ENCODE measurements at regions not wholly inside any gene's neighbourhood (a gene's known extent, or its start where the extent isn't known, plus 50 kb on each side); places are given as distances from the start of the nearest gene placed in this dataset.

- Mint-ChIP-seq H3K27ac (no peak overlapping the region), H3K4me1 (ENCODE audit: low read depth) (peaks cover 6% of the 10 kb centered on the region), H3K9me3 (no peaks in the 10 kb centered on the region), H3K4me3 (no peak overlapping the region), H3K27me3 (peaks cover 14% of the 10 kb centered on the region), H3K36me3 (ENCODE audit: low read depth) (no peaks in the 10 kb centered on the region)
- intact Hi-C loops (cut with micrococcal nuclease): no loop called here
- ChIA-PET CTCF (no interaction called here), POLR2A (no interaction called here)
- no peak for TF ChIP-seq CTCF (IDR thresholded peaks at IDR 0.05)
- DNase-seq (no peak), ATAC-seq (no peak)
Observed at GRCh38 chr2:88263861-88264260, 93.7 kb downstream of the THNSL2 start.

GRCh38 chr2:88261725-88262124 is 91.6 kb downstream of the THNSL2 start:
- peaks cover 19% of the 10 kb centered on the region for H3K27me3 Mint-ChIP-seq
- peaks cover 6% of the 10 kb centered on the region for H3K4me1 Mint-ChIP-seq (ENCODE audit: low read depth)
- DNase-seq (no peak), ATAC-seq (no peak)
- POLR2A ChIA-PET: interaction anchor here (0.9 kb wide), 1 partner anchor 13 kb away, joined by 3 read pairs; no protein-coding TSS in a partner anchor
- intact Hi-C loops (cut with micrococcal nuclease): no loop called here
- H3K9me3 Mint-ChIP-seq: no peaks in the 10 kb centered on the region
- H3K36me3 Mint-ChIP-seq (ENCODE audit: low read depth): no peaks in the 10 kb centered on the region
- no peak overlapping the region for H3K4me3 Mint-ChIP-seq
- CTCF ChIA-PET: no interaction called here
- no peak for TF ChIP-seq CTCF (IDR thresholded peaks at IDR 0.05)
- no peak overlapping the region for H3K27ac Mint-ChIP-seq

- H3K4me1 Mint-ChIP-seq (ENCODE audit: low read depth): no peaks in the 10 kb centered on the region
Observed at GRCh38 chr2:88258208-88258607, 88.1 kb downstream of the THNSL2 start.

GRCh38 chr2:88254437-88255091 is 84.4 kb downstream of the THNSL2 start:
- Mint-ChIP-seq H3K36me3 (ENCODE audit: low read depth) (no peaks in the 10 kb centered on the region), H3K4me1 (ENCODE audit: low read depth) (no peaks in the 10 kb centered on the region), H3K4me3 (no peak overlapping the region), H3K27ac (no peak overlapping the region), H3K27me3 (peaks cover 18% of the 10 kb centered on the region), H3K9me3 (no peaks in the 10 kb centered on the region)
- POLR2A ChIA-PET: no interaction called here
- CTCF ChIA-PET: interaction anchor here (0.7 kb wide), 1 partner anchor 62 kb away, joined by 3 read pairs; no protein-coding TSS in a partner anchor
- intact Hi-C loops (cut with micrococcal nuclease): no loop called here
- ATAC-seq (no peak), DNase-seq (no peak)
- TF ChIP-seq CTCF (IDR thresholded peaks at IDR 0.05): no peak

More at GRCh38 chr2:88258208-88258607, 88.1 kb downstream of the THNSL2 start:
- Mint-ChIP-seq H3K4me3 (no peak overlapping the region), H3K36me3 (ENCODE audit: low read depth) (no peaks in the 10 kb centered on the region), H3K9me3 (no peaks in the 10 kb centered on the region), H3K27ac (no peak overlapping the region), H3K27me3 (peaks cover 14% of the 10 kb centered on the region)
- CTCF ChIA-PET: no interaction called here
- no peak for DNase-seq
- ATAC-seq: no peak
- POLR2A ChIA-PET: no interaction called here
- TF ChIP-seq CTCF (IDR thresholded peaks at IDR 0.05): no peak
- intact Hi-C loops (cut with micrococcal nuclease): no loop called here

- ChIA-PET POLR2A (no interaction called here), CTCF (no interaction called here)
- Mint-ChIP-seq H3K4me3 (no peak overlapping the region), H3K27ac (no peak overlapping the region), H3K27me3 (peaks cover 16% of the 10 kb centered on the region), H3K9me3 (no peaks in the 10 kb centered on the region), H3K4me1 (ENCODE audit: low read depth) (no peaks in the 10 kb centered on the region), H3K36me3 (ENCODE audit: low read depth) (no peaks in the 10 kb centered on the region)
- no peak for TF ChIP-seq CTCF (IDR thresholded peaks at IDR 0.05)
- no peak for ATAC-seq
- intact Hi-C loops (cut with micrococcal nuclease): no loop called here
- no peak for DNase-seq
Observed at GRCh38 chr2:88253997-88254396, 83.9 kb downstream of the THNSL2 start.
